WTC11 (cell line): ENCODE measurements at regions not wholly inside any gene's neighbourhood (a gene's known extent, or its start where the extent isn't known, plus 50 kb on each side); places are given as distances from the start of the nearest gene placed in this dataset.

Experiments
- ATAC-seq: fragments of 200-7000 bp; cut with Tn5 transposase; 2 replicates; pipeline ENCODE4 v1.10.0; 2021; ENCODE audit warnings: mild to moderate bottlenecking, moderate library complexity
- CTCF ChIA-PET: fragments of 300-600 bp; sonication (Branson Sonifier 250); formaldehyde crosslinking; loops from one replicate; lab custom pipeline; 2021; ENCODE audit warnings: antibody characterized with exemption; lab: Charles Lee
- POLR2A ChIA-PET: fragments of 350-600 bp; sonication (Branson Sonifier 250); formaldehyde crosslinking; loops from one replicate; lab custom pipeline; 2021; ENCODE audit warnings: antibody characterized with exemption; lab: Charles Lee
- DNase-seq: peaks from one replicate; pipeline ENCODE4 v3.0.0; 2021; ENCODE audit warnings: low spot score
- H3K27ac Mint-ChIP-seq: 2 replicates; pipeline ENCODE4 v1.8.0; 2021; ENCODE audit warnings: mixed read lengths
- H3K27me3 Mint-ChIP-seq: 2 replicates; pipeline ENCODE4 v1.8.0; 2021; ENCODE audit warnings: low read depth, mild to moderate bottlenecking, moderate library complexity, mixed read lengths
- H3K36me3 Mint-ChIP-seq: 2 replicates; pipeline ENCODE4 v1.8.0; 2021; ENCODE audit warnings: mixed read lengths
- H3K4me1 Mint-ChIP-seq: 2 replicates; pipeline ENCODE4 v1.8.0; 2022; ENCODE audit warnings: mixed read lengths
- H3K4me3 Mint-ChIP-seq: 2 replicates; pipeline ENCODE4 v1.8.0; 2021; ENCODE audit warnings: mild to moderate bottlenecking, moderate library complexity, mixed read lengths
- H3K9me3 Mint-ChIP-seq: 2 replicates; pipeline ENCODE4 v1.8.0; 2021; ENCODE audit warnings: mixed read lengths
- EMX1 ChIP-seq: fragments of 250-450 bp; sonication (Bioruptor Pico); IDR thresholded peaks from 2 replicates; pipeline ENCODE4 v1.8.0; 2021; ENCODE audit warnings: mild to moderate bottlenecking
- FOXJ3 ChIP-seq: sonication (generic); formaldehyde crosslinking; IDR thresholded peaks from 2 replicates; pipeline ENCODE4 v1.9.0; 2021; ENCODE audit warnings: missing genetic modification reagents, mild to moderate bottlenecking, borderline replicate concordance
- OVOL2 ChIP-seq: fragments of 250-450 bp; sonication (Bioruptor Pico); IDR thresholded peaks from 2 replicates; pipeline ENCODE4 v1.9.0; 2021; ENCODE audit warnings: mild to moderate bottlenecking, borderline replicate concordance
- ZNF317 ChIP-seq: sonication (generic); formaldehyde crosslinking; IDR thresholded peaks from 2 replicates; pipeline ENCODE4 v1.8.1; 2023; ENCODE audit warnings: low read depth, mild to moderate bottlenecking, moderate library complexity, missing genetic modification reagents, borderline replicate concordance
- TF ChIP-seq, protein P1 (sequence below): fragments of 250-450 bp; sonication (Bioruptor Pico); IDR thresholded peaks from 2 replicates; pipeline ENCODE4 v1.9.0; 2021; ENCODE audit warnings: mild to moderate bottlenecking
- TF ChIP-seq, protein P2 (sequence below): fragments of 200-600 bp; IDR thresholded peaks from 2 replicates; pipeline ENCODE4 v1.8.0; 2022; ENCODE audit warnings: antibody characterized with exemption
- TF ChIP-seq, protein P3 (sequence below): fragments of 250-450 bp; sonication (Bioruptor Pico); IDR thresholded peaks from 2 replicates; pipeline ENCODE4 v1.9.0; 2021; ENCODE audit warnings: moderate library complexity, mild to moderate bottlenecking, inconsistent platforms, borderline replicate concordance
- TF ChIP-seq, protein P4 (sequence below): sonication (generic); formaldehyde crosslinking; IDR thresholded peaks from 2 replicates; pipeline ENCODE4 v1.8.1; 2023; ENCODE audit warnings: mild to moderate bottlenecking, missing genetic modification reagents, borderline replicate concordance
- TF ChIP-seq, protein P5 (sequence below): sonication (generic); formaldehyde crosslinking; IDR thresholded peaks from 2 replicates; pipeline ENCODE4 v1.8.0; 2023; ENCODE audit warnings: missing genetic modification reagents, mild to moderate bottlenecking, borderline replicate concordance
- TF ChIP-seq, protein P6 (sequence below): sonication (generic); formaldehyde crosslinking; IDR thresholded peaks from 2 replicates; pipeline ENCODE4 v1.8.1; 2022; ENCODE audit warnings: mild to moderate bottlenecking, missing genetic modification reagents, moderate library complexity, borderline replicate concordance

DNA sequence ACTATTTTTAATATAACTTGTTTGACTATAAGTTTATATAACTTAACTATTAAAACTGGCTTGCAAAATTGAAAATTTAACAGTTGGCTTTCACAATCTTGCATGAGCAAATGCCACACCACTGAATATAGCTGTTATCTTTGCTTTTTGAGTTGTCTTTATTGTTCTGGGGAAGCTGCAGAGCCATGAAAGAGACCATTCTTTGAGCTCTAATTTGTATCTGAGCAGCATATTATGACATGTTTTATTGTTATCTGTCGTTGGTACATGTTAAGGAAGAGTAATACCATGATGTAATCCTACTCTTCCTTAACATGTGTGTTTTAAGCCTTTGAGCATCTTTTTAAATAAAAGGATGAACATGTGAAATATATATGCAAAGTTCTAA, 97.1 kb upstream of the ANK2 start (continued):
- TF ChIP-seq, protein P1, sequence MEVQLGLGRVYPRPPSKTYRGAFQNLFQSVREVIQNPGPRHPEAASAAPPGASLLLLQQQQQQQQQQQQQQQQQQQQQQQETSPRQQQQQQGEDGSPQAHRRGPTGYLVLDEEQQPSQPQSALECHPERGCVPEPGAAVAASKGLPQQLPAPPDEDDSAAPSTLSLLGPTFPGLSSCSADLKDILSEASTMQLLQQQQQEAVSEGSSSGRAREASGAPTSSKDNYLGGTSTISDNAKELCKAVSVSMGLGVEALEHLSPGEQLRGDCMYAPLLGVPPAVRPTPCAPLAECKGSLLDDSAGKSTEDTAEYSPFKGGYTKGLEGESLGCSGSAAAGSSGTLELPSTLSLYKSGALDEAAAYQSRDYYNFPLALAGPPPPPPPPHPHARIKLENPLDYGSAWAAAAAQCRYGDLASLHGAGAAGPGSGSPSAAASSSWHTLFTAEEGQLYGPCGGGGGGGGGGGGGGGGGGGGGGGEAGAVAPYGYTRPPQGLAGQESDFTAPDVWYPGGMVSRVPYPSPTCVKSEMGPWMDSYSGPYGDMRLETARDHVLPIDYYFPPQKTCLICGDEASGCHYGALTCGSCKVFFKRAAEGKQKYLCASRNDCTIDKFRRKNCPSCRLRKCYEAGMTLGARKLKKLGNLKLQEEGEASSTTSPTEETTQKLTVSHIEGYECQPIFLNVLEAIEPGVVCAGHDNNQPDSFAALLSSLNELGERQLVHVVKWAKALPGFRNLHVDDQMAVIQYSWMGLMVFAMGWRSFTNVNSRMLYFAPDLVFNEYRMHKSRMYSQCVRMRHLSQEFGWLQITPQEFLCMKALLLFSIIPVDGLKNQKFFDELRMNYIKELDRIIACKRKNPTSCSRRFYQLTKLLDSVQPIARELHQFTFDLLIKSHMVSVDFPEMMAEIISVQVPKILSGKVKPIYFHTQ (CRISPR knock-in tag): no peak

DNA sequence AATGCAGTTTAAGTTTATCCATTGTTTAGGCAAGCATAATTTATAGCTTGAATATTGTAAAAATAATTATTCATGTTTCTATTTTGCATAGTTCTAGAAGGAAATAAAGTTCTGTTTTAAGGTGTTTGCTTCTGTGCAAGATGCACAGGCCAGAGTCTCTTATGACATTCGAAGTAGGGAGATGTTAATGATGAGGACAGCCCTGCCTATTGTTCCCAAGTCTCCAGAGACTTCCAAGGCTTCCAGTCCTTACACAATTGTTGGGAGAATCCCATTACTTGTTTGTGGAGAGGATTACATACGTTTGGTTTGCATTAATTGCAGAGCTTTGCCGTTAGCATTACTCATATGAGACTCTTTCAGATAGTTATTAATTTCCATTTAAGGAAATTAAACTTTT, 96.2 kb upstream of the ANK2 start:
- Mint-ChIP-seq H3K4me3 (no peak overlapping the region), H3K27me3 (no peaks in the 10 kb centered on the region), H3K36me3 (peaks cover 10% of the 10 kb centered on the region), H3K27ac (no peak overlapping the region), H3K9me3 (peaks cover 8% of the 10 kb centered on the region; the same call in 1 of the 2 replicates), H3K4me1 (peaks cover 4% of the 10 kb centered on the region; the same call in 1 of the 2 replicates)
- ChIA-PET POLR2A (no interaction called here), CTCF (no interaction called here)
- DNase-seq (no peak), ATAC-seq (0 out of 2 replicates have a peak, but pooled peaks have one; percentile 26)
- no peak for TF ChIP-seq ZNF317 (CRISPR knock-in tag)
- no peak for TF ChIP-seq EMX1 (CRISPR knock-in tag)
- TF ChIP-seq OVOL2 (CRISPR knock-in tag): no peak
- TF ChIP-seq, protein P2, sequence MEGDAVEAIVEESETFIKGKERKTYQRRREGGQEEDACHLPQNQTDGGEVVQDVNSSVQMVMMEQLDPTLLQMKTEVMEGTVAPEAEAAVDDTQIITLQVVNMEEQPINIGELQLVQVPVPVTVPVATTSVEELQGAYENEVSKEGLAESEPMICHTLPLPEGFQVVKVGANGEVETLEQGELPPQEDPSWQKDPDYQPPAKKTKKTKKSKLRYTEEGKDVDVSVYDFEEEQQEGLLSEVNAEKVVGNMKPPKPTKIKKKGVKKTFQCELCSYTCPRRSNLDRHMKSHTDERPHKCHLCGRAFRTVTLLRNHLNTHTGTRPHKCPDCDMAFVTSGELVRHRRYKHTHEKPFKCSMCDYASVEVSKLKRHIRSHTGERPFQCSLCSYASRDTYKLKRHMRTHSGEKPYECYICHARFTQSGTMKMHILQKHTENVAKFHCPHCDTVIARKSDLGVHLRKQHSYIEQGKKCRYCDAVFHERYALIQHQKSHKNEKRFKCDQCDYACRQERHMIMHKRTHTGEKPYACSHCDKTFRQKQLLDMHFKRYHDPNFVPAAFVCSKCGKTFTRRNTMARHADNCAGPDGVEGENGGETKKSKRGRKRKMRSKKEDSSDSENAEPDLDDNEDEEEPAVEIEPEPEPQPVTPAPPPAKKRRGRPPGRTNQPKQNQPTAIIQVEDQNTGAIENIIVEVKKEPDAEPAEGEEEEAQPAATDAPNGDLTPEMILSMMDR: no peak
- TF ChIP-seq, protein P3, sequence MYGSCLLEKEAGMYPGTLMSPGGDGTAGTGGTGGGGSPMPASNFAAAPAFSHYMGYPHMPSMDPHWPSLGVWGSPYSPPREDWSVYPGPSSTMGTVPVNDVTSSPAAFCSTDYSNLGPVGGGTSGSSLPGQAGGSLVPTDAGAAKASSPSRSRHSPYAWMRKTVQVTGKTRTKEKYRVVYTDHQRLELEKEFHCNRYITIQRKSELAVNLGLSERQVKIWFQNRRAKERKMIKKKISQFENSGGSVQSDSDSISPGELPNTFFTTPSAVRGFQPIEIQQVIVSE (CRISPR knock-in tag): no peak
- TF ChIP-seq, protein P4, sequence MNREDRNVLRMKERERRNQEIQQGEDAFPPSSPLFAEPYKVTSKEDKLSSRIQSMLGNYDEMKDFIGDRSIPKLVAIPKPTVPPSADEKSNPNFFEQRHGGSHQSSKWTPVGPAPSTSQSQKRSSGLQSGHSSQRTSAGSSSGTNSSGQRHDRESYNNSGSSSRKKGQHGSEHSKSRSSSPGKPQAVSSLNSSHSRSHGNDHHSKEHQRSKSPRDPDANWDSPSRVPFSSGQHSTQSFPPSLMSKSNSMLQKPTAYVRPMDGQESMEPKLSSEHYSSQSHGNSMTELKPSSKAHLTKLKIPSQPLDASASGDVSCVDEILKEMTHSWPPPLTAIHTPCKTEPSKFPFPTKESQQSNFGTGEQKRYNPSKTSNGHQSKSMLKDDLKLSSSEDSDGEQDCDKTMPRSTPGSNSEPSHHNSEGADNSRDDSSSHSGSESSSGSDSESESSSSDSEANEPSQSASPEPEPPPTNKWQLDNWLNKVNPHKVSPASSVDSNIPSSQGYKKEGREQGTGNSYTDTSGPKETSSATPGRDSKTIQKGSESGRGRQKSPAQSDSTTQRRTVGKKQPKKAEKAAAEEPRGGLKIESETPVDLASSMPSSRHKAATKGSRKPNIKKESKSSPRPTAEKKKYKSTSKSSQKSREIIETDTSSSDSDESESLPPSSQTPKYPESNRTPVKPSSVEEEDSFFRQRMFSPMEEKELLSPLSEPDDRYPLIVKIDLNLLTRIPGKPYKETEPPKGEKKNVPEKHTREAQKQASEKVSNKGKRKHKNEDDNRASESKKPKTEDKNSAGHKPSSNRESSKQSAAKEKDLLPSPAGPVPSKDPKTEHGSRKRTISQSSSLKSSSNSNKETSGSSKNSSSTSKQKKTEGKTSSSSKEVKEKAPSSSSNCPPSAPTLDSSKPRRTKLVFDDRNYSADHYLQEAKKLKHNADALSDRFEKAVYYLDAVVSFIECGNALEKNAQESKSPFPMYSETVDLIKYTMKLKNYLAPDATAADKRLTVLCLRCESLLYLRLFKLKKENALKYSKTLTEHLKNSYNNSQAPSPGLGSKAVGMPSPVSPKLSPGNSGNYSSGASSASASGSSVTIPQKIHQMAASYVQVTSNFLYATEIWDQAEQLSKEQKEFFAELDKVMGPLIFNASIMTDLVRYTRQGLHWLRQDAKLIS (CRISPR knock-in tag): no peak
- TF ChIP-seq, protein P5, sequence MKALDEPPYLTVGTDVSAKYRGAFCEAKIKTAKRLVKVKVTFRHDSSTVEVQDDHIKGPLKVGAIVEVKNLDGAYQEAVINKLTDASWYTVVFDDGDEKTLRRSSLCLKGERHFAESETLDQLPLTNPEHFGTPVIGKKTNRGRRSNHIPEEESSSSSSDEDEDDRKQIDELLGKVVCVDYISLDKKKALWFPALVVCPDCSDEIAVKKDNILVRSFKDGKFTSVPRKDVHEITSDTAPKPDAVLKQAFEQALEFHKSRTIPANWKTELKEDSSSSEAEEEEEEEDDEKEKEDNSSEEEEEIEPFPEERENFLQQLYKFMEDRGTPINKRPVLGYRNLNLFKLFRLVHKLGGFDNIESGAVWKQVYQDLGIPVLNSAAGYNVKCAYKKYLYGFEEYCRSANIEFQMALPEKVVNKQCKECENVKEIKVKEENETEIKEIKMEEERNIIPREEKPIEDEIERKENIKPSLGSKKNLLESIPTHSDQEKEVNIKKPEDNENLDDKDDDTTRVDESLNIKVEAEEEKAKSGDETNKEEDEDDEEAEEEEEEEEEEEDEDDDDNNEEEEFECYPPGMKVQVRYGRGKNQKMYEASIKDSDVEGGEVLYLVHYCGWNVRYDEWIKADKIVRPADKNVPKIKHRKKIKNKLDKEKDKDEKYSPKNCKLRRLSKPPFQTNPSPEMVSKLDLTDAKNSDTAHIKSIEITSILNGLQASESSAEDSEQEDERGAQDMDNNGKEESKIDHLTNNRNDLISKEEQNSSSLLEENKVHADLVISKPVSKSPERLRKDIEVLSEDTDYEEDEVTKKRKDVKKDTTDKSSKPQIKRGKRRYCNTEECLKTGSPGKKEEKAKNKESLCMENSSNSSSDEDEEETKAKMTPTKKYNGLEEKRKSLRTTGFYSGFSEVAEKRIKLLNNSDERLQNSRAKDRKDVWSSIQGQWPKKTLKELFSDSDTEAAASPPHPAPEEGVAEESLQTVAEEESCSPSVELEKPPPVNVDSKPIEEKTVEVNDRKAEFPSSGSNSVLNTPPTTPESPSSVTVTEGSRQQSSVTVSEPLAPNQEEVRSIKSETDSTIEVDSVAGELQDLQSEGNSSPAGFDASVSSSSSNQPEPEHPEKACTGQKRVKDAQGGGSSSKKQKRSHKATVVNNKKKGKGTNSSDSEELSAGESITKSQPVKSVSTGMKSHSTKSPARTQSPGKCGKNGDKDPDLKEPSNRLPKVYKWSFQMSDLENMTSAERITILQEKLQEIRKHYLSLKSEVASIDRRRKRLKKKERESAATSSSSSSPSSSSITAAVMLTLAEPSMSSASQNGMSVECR (CRISPR knock-in tag): no peak
- no peak for TF ChIP-seq FOXJ3
- TF ChIP-seq, protein P6, sequence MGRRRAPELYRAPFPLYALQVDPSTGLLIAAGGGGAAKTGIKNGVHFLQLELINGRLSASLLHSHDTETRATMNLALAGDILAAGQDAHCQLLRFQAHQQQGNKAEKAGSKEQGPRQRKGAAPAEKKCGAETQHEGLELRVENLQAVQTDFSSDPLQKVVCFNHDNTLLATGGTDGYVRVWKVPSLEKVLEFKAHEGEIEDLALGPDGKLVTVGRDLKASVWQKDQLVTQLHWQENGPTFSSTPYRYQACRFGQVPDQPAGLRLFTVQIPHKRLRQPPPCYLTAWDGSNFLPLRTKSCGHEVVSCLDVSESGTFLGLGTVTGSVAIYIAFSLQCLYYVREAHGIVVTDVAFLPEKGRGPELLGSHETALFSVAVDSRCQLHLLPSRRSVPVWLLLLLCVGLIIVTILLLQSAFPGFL (CRISPR knock-in tag): no peak
